OCI-LY7 (cell line): ENCODE measurements at regions not wholly inside any gene's neighbourhood (a gene's known extent, or its start where the extent isn't known, plus 50 kb on each side); places are given as distances from the start of the nearest gene placed in this dataset.

ENCODE experiments used
- CTCF ChIP-seq: fragments of 200-600 bp; sonication (generic); conservative IDR thresholded peaks from 2 replicates; pipeline ENCODE4 v1.5.1; 2014; ENCODE audit warnings: mild to moderate bottlenecking, antibody characterized with exemption, low read length, moderate library complexity, mixed read lengths
- EZH2phosphoT487 ChIP-seq: fragments of 200-600 bp; sonication (generic); IDR thresholded peaks from 2 replicates; pipeline ENCODE4 v1.6.1; 2018; ENCODE audit warnings: low read depth, borderline replicate concordance, mild to moderate bottlenecking, mixed run types, antibody characterized with exemption, low read length, moderate library complexity, mixed read lengths

GRCh38 chr4:83686166-83686565, 150.3 kb downstream of the GPAT3 start:
- no peak for TF ChIP-seq CTCF
- no peak for TF ChIP-seq EZH2phosphoT487
